SK-N-SH treated with all-trans-retinoic acid at 6 μM for 48 hours (cell line): ENCODE measurements at regions not wholly inside any gene's neighbourhood (a gene's known extent, or its start where the extent isn't known, plus 50 kb on each side); places are given as distances from the start of the nearest gene placed in this dataset.

Source experiments
- ATAC-seq: fragments of 200-7000 bp; cut with Tn5 transposase; 3 replicates; pipeline ENCODE4 v1.9.1; 2020; ENCODE audit warnings: mild to moderate bottlenecking, moderate library complexity
- ARNTL ChIP-seq: fragments of 450-650 bp; formaldehyde crosslinking; IDR thresholded peaks from 2 replicates; pipeline ENCODE4 v1.5.0; 2020; ENCODE audit warnings: low read depth, mild to moderate bottlenecking, moderate library complexity, borderline replicate concordance
- CREB5 ChIP-seq: fragments of 250-450 bp; sonication (Bioruptor Pico); IDR thresholded peaks from 2 replicates; pipeline ENCODE4 v1.5.1; 2020; ENCODE audit warnings: low read depth, mild to moderate bottlenecking, moderate library complexity
- CSDC2 ChIP-seq: fragments of 250-450 bp; sonication (Bioruptor Pico); IDR thresholded peaks from 2 replicates; pipeline ENCODE4 v1.5.0; 2020; ENCODE audit warnings: mild to moderate bottlenecking, moderate library complexity
- ESRRG ChIP-seq: fragments of 250-450 bp; sonication (Bioruptor Pico); IDR thresholded peaks from 2 replicates; pipeline ENCODE4 v1.6.1; 2021; ENCODE audit warnings: mild to moderate bottlenecking
- GLIS3 ChIP-seq: fragments of 250-450 bp; sonication (Bioruptor Pico); IDR thresholded peaks from 2 replicates; pipeline ENCODE4 v1.5.0; 2020; ENCODE audit warnings: mild to moderate bottlenecking, moderate library complexity
- ISL1 ChIP-seq: fragments of 250-450 bp; sonication (Bioruptor Pico); IDR thresholded peaks from 2 replicates; pipeline ENCODE4 v2.1.2; 2022; ENCODE audit warnings: mild to moderate bottlenecking, moderate library complexity
- OSR1 ChIP-seq: fragments of 250-450 bp; sonication (Bioruptor Pico); IDR thresholded peaks from 2 replicates; pipeline ENCODE4 v1.8.0; 2022; ENCODE audit warnings: moderate library complexity, mild to moderate bottlenecking, inconsistent platforms
- POU6F1 ChIP-seq: fragments of 250-450 bp; sonication (Bioruptor Pico); IDR thresholded peaks from 2 replicates; pipeline ENCODE4 v1.8.0; 2021; ENCODE audit warnings: low read depth, mild to moderate bottlenecking, moderate library complexity, borderline replicate concordance
- PPARA ChIP-seq: fragments of 250-450 bp; sonication (Bioruptor Pico); IDR thresholded peaks from 2 replicates; pipeline ENCODE4 v1.5.0; 2020; ENCODE audit warnings: mild to moderate bottlenecking, borderline replicate concordance
- RARB ChIP-seq: fragments of 250-450 bp; sonication (Bioruptor Pico); IDR thresholded peaks from 2 replicates; pipeline ENCODE4 v1.8.0; 2021; ENCODE audit warnings: mild to moderate bottlenecking, moderate library complexity
- SNAI2 ChIP-seq: fragments of 250-450 bp; sonication (Bioruptor Pico); IDR thresholded peaks from 2 replicates; pipeline ENCODE4 v1.5.0; 2020; ENCODE audit warnings: mild to moderate bottlenecking, moderate library complexity
- TCF4 ChIP-seq: fragments of 250-450 bp; sonication (Bioruptor Pico); IDR thresholded peaks from 2 replicates; pipeline ENCODE4 v1.8.0; 2021; ENCODE audit warnings: mild to moderate bottlenecking, moderate library complexity, borderline replicate concordance
- TOX ChIP-seq: fragments of 250-450 bp; sonication (Bioruptor Pico); IDR thresholded peaks from 2 replicates; pipeline ENCODE4 v1.8.0; 2021; ENCODE audit warnings: mild to moderate bottlenecking, moderate library complexity, borderline replicate concordance
- TSHZ2 ChIP-seq: fragments of 250-450 bp; sonication (Bioruptor Pico); IDR thresholded peaks from 2 replicates; pipeline ENCODE4 v1.5.0; 2020; ENCODE audit warnings: mild to moderate bottlenecking, moderate library complexity
- ZFP3 ChIP-seq: fragments of 250-450 bp; sonication (Bioruptor Pico); IDR thresholded peaks from 2 replicates; pipeline ENCODE4 v1.5.0; 2020; ENCODE audit warnings: mild to moderate bottlenecking, moderate library complexity
- ZFP30 ChIP-seq: fragments of 450-650 bp; formaldehyde crosslinking; IDR thresholded peaks from 2 replicates; pipeline ENCODE4 v1.5.0; 2022; ENCODE audit warnings: mild to moderate bottlenecking, moderate library complexity
- ZNF565 ChIP-seq: fragments of 450-650 bp; formaldehyde crosslinking; conservative IDR thresholded peaks from 2 replicates; pipeline ENCODE4 v1.5.0; 2020; ENCODE audit warnings: low read depth, mild to moderate bottlenecking, moderate library complexity
- ZNF70 ChIP-seq: fragments of 450-650 bp; formaldehyde crosslinking; IDR thresholded peaks from 2 replicates; pipeline ENCODE4 v1.5.0; 2020; ENCODE audit warnings: mild to moderate bottlenecking, moderate library complexity
- ZNF8 ChIP-seq: fragments of 450-650 bp; formaldehyde crosslinking; IDR thresholded peaks from 2 replicates; pipeline ENCODE4 v1.5.0; 2020; ENCODE audit warnings: mild to moderate bottlenecking, moderate library complexity
- TF ChIP-seq, protein P1 (sequence below): fragments of 250-450 bp; sonication (Bioruptor Pico); IDR thresholded peaks from 2 replicates; pipeline ENCODE4 v1.5.1; 2021; ENCODE audit warnings: mild to moderate bottlenecking, moderate library complexity
- TF ChIP-seq, protein P2 (sequence below): fragments of 250-450 bp; sonication (Bioruptor Pico); IDR thresholded peaks from 2 replicates; pipeline ENCODE4 v1.8.0; 2020; ENCODE audit warnings: mild to moderate bottlenecking, moderate library complexity, borderline replicate concordance

- TF ChIP-seq, protein P1, sequence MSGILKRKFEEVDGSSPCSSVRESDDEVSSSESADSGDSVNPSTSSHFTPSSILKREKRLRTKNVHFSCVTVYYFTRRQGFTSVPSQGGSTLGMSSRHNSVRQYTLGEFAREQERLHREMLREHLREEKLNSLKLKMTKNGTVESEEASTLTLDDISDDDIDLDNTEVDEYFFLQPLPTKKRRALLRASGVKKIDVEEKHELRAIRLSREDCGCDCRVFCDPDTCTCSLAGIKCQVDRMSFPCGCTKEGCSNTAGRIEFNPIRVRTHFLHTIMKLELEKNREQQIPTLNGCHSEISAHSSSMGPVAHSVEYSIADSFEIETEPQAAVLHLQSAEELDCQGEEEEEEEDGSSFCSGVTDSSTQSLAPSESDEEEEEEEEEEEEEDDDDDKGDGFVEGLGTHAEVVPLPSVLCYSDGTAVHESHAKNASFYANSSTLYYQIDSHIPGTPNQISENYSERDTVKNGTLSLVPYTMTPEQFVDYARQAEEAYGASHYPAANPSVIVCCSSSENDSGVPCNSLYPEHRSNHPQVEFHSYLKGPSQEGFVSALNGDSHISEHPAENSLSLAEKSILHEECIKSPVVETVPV (CRISPR knock-in tag): no peak
- TF ChIP-seq, all 23 proteins: peak for 0
Observed at GRCh38 chr7:25379351-25380300, 151.3 kb upstream of the NPVF start (continued).

- ATAC-seq: no peak
Observed at GRCh38 chr7:25381818-25382589, 153.7 kb upstream of the NPVF start.

DNA sequence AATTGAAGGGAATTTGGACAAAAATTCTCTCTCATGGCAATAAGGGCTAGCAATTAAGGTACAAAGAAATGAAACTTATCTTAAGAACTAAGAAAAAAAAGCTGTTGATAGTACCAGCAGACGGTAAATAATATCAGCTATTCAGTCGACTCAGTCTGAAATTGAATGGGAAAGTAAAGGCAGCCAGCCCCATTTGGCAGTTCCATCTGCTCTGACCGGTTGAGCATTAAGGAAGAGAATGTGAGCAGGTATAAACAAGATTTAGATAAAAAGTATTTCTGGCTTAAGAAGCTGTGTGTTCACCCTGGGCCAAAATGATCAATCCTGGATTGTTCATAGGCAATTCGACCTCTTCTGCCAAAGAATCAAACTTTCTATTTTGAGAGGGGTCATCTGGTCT is 154.6 kb upstream of the NPVF start:
- no peak for ATAC-seq
- no peak for TF ChIP-seq ZNF8
- TF ChIP-seq TCF4 (CRISPR knock-in tag): no peak
- TF ChIP-seq TSHZ2 (CRISPR knock-in tag): no peak
- TF ChIP-seq, protein P2, sequence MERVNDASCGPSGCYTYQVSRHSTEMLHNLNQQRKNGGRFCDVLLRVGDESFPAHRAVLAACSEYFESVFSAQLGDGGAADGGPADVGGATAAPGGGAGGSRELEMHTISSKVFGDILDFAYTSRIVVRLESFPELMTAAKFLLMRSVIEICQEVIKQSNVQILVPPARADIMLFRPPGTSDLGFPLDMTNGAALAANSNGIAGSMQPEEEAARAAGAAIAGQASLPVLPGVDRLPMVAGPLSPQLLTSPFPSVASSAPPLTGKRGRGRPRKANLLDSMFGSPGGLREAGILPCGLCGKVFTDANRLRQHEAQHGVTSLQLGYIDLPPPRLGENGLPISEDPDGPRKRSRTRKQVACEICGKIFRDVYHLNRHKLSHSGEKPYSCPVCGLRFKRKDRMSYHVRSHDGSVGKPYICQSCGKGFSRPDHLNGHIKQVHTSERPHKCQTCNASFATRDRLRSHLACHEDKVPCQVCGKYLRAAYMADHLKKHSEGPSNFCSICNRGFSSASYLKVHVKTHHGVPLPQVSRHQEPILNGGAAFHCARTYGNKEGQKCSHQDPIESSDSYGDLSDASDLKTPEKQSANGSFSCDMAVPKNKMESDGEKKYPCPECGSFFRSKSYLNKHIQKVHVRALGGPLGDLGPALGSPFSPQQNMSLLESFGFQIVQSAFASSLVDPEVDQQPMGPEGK (CRISPR knock-in tag): no peak
- no peak for TF ChIP-seq PPARA (CRISPR knock-in tag)
- no peak for TF ChIP-seq CREB5 (CRISPR knock-in tag)
- no peak for TF ChIP-seq CSDC2 (CRISPR knock-in tag)
- no peak for TF ChIP-seq ISL1 (CRISPR knock-in tag)
- TF ChIP-seq POU6F1 (CRISPR knock-in tag): no peak
- TF ChIP-seq ZNF565: no peak
- no peak for TF ChIP-seq GLIS3 (CRISPR knock-in tag)
- TF ChIP-seq ARNTL (CRISPR knock-in tag): no peak
- TF ChIP-seq, all 23 proteins: peak for 0

More at GRCh38 chr7:25381818-25382589, 153.7 kb upstream of the NPVF start:
- TF ChIP-seq RARB (CRISPR knock-in tag) (no peak), SNAI2 (CRISPR knock-in tag) (no peak), PPARA (CRISPR knock-in tag) (no peak), CSDC2 (CRISPR knock-in tag) (no peak), TOX (CRISPR knock-in tag) (no peak), ZNF70 (CRISPR knock-in tag) (no peak), ZNF8 (no peak), ZFP3 (no peak), ESRRG (CRISPR knock-in tag) (no peak), ISL1 (CRISPR knock-in tag) (no peak), POU6F1 (CRISPR knock-in tag) (no peak), ZFP30 (CRISPR knock-in tag) (no peak), OSR1 (CRISPR knock-in tag) (no peak)
- TF ChIP-seq, protein P1 (CRISPR knock-in tag): no peak
